SK-N-SH (cell line): ENCODE measurements at regions not wholly inside any gene's neighbourhood (a gene's known extent, or its start where the extent isn't known, plus 50 kb on each side); places are given as distances from the start of the nearest gene placed in this dataset.

ENCODE experiments used
- CTCF ChIA-PET: fragments of 300-600, 350-600 bp; formaldehyde crosslinking; extraction: SDS; loops from one replicate; lab custom pipeline; 2021; lab: Yijun Ruan, JAX
- POLR2A ChIA-PET: fragments of 350-600 bp; sonication (Branson Sonifier 250); formaldehyde crosslinking; extraction: SDS; loops from one replicate; lab custom pipeline; 2020; ENCODE audit warnings: antibody characterized with exemption, inconsistent platforms; lab: Yijun Ruan, JAX
- DNase-seq: peaks from one replicate; pipeline ENCODE4 v3.0.0; 2012
- H2AFZ ChIP-seq: fragments of 200-600 bp; sonication (generic); 2 replicates; pipeline ENCODE4 v1.8.1; 2016; ENCODE audit warnings: antibody characterized with exemption, mild to moderate bottlenecking, low read depth
- H3F3A ChIP-seq: fragments of 200-600 bp; sonication (generic); replicated peaks from 2 replicates; pipeline ENCODE3; 2016; ENCODE audit warnings: antibody characterized with exemption, mild to moderate bottlenecking; ENCODE audit not compliant: insufficient read depth
- H3K27ac ChIP-seq, 2 experiments: fragments of 200-500 bp in 1 of 2; fragments of 200-600 bp in 1 of 2; sonication (Bioruptor generic) in 1 of 2; sonication (generic), shearing (Covaris generic) in 1 of 2; 2 replicates each; pipeline versions ENCODE4 v1.5.1 to v1.6.1; 2014 to 2016; ENCODE audit warnings: low read depth in 2 of 2, inconsistent platforms in 1 of 2, low read length in 1 of 2, mild to moderate bottlenecking in 1 of 2, mixed read lengths in 1 of 2
- H3K27me3 ChIP-seq: fragments of 200-600 bp; sonication (generic), shearing (Covaris generic); 2 replicates; pipeline ENCODE4 v1.6.1; 2016; ENCODE audit warnings: mixed run types; ENCODE audit not compliant: insufficient read depth
- H3K36me3 ChIP-seq, 2 experiments: fragments of 200-500 bp in 1 of 2; fragments of 200-600 bp in 1 of 2; sonication (Bioruptor generic) in 1 of 2; sonication (generic) in 1 of 2; replicated peaks in 1 of 2; 2 replicates each; pipeline versions ENCODE3 to v1.5.1; 2014 to 2016; ENCODE audit warnings: low read length in 1 of 2, mild to moderate bottlenecking in 1 of 2; ENCODE audit not compliant: insufficient read depth in 2 of 2, control insufficient read depth in 1 of 2
- H3K4me1 ChIP-seq, 2 experiments: fragments of 200-500 bp in 1 of 2; fragments of 200-600 bp in 1 of 2; sonication (Bioruptor generic) in 1 of 2; sonication (generic), shearing (Covaris generic) in 1 of 2; 2 replicates each; pipeline versions ENCODE4 v1.5.1 to v1.6.1; 2014 to 2016; ENCODE audit warnings: low read depth in 1 of 2, low read length in 1 of 2, mixed run types in 1 of 2; ENCODE audit not compliant: insufficient read depth in 2 of 2, control insufficient read depth in 1 of 2
- H3K4me2 ChIP-seq: fragments of 200-600 bp; sonication (generic), shearing (Covaris generic); 2 replicates; pipeline ENCODE4 v1.6.1; 2017; ENCODE audit warnings: mixed run types
- H3K4me3 ChIP-seq, 2 experiments: fragments of 200-500 bp in 1 of 2; fragments of 200-600 bp in 1 of 2; sonication (Bioruptor generic) in 1 of 2; sonication (generic), shearing (Covaris generic) in 1 of 2; 2 replicates each; pipeline versions ENCODE4 v1.5.1 to v1.8.1; 2014 to 2016; ENCODE audit warnings: low read depth in 2 of 2, inconsistent platforms in 1 of 2, low read length in 1 of 2, mild to moderate bottlenecking in 1 of 2, mixed read lengths in 1 of 2, moderate library complexity in 1 of 2
- H3K79me2 ChIP-seq: fragments of 200-600 bp; sonication (generic); 2 replicates; pipeline ENCODE4 v1.8.1; 2017; ENCODE audit warnings: mild to moderate bottlenecking; ENCODE audit not compliant: insufficient read depth
- H3K9ac ChIP-seq: fragments of 200-600 bp; sonication (generic); 2 replicates; pipeline ENCODE4 v1.6.1; 2017; ENCODE audit warnings: mixed run types
- H3K9me2 ChIP-seq: fragments of 200-600 bp; sonication (generic); 2 replicates; pipeline ENCODE4 v1.6.1; 2017; ENCODE audit warnings: mixed run types
- H3K9me3 ChIP-seq: fragments of 200-600 bp; sonication (generic); 2 replicates; pipeline ENCODE4 v1.6.1; 2017; ENCODE audit warnings: mixed run types, mild to moderate bottlenecking, moderate library complexity
- H4K20me1 ChIP-seq: fragments of 200-600 bp; sonication (generic); 2 replicates; pipeline ENCODE4 v1.6.1; 2017; ENCODE audit warnings: mild to moderate bottlenecking, mixed run types; ENCODE audit not compliant: insufficient read depth
- CTCF ChIP-seq: fragments of 200-600 bp; sonication (generic); IDR thresholded peaks from 2 replicates; pipeline ENCODE4 v1.6.1; 2017; ENCODE audit warnings: antibody characterized with exemption, mild to moderate bottlenecking, moderate library complexity
- EP300 ChIP-seq, 2 experiments: IDR thresholded peaks; 2 replicates each; pipeline versions ENCODE4 v1.4.0 to v1.6.1; 2012; ENCODE audit warnings: borderline replicate concordance in 1 of 2, low read depth in 1 of 2, low read length in 1 of 2
- EZH2phosphoT487 ChIP-seq: fragments of 200-600 bp; sonication (generic); IDR thresholded peaks from 2 replicates; pipeline ENCODE4 v1.6.1; 2017; ENCODE audit warnings: low read depth, mixed run types, mild to moderate bottlenecking, antibody characterized with exemption, moderate library complexity, borderline replicate concordance
- GATA2 ChIP-seq: sonication (generic); formaldehyde crosslinking; IDR thresholded peaks from 2 replicates; pipeline ENCODE4 v1.5.0; 2020; ENCODE audit warnings: mild to moderate bottlenecking, missing genetic modification reagents
- JUND ChIP-seq: IDR thresholded peaks from 2 replicates; pipeline ENCODE4 v1.4.0; 2012
- MAX ChIP-seq: IDR thresholded peaks from 2 replicates; pipeline ENCODE4 v1.4.0; 2012; ENCODE audit warnings: low read depth
- MXI1 ChIP-seq: IDR thresholded peaks from 2 replicates; pipeline ENCODE4 v1.6.1; 2012; ENCODE audit warnings: mild to moderate bottlenecking, low read depth, low read length, improper control_type of control experiment
- RAD21 ChIP-seq: IDR thresholded peaks from 2 replicates; pipeline ENCODE4 v1.6.1; 2012; ENCODE audit warnings: mild to moderate bottlenecking, low read length
- RCOR1 ChIP-seq: fragments of 150-350 bp; IDR thresholded peaks from 2 replicates; pipeline ENCODE4 v1.6.1; 2017; ENCODE audit warnings: antibody characterized with exemption, low read length
- SIN3A ChIP-seq: IDR thresholded peaks from 2 replicates; pipeline ENCODE4 v1.6.1; 2012; ENCODE audit warnings: low read depth, mild to moderate bottlenecking, low read length, moderate library complexity, borderline replicate concordance
- TAF1 ChIP-seq: IDR thresholded peaks from 2 replicates; pipeline ENCODE4 v1.6.1; 2012; ENCODE audit warnings: low read depth, mild to moderate bottlenecking, low read length, moderate library complexity, borderline replicate concordance
- TEAD4 ChIP-seq: IDR thresholded peaks from 2 replicates; pipeline ENCODE4 v1.4.0; 2012; ENCODE audit warnings: mild to moderate bottlenecking, borderline replicate concordance; ENCODE audit not compliant: insufficient read depth
- USF1 ChIP-seq: IDR thresholded peaks from 2 replicates; pipeline ENCODE4 v1.4.0; 2012; ENCODE audit warnings: low read depth, borderline replicate concordance
- YY1 ChIP-seq: IDR thresholded peaks from 2 replicates; pipeline ENCODE4 v1.4.0; 2012; ENCODE audit warnings: low read depth, mild to moderate bottlenecking
- ZBTB33 ChIP-seq: IDR thresholded peaks from 2 replicates; pipeline ENCODE4 v1.4.0; 2012; ENCODE audit warnings: low read depth, borderline replicate concordance
- WGBS: methylation state at CpG from one replicate; pipeline ENCODE4 v1.1.6; 2017; ENCODE audit warnings: low lambda C conversion rate; 5-methylcytosine and 5-hydroxymethylcytosine counted together

- TF ChIP-seq RCOR1 = no peak
- no peak for TF ChIP-seq EP300 (IDR thresholded peaks at IDR 0.05; ENCODE audit: borderline replicate concordance in 1 of 2, low read depth in 1 of 2, low read length in 1 of 2)
These were observed 238.3 kb downstream of the MAN2A1 start (continued) for GRCh38 chr5:109928046-109928445.

- Histone ChIP-seq H3K9ac (no peak overlapping the region), H3K9me3 (no peaks in the 10 kb centered on the region), H3F3A (no peaks in the 10 kb centered on the region), H3K4me1 (peaks cover 0 to 3% of the 10 kb centered on the region in 2 experiments; a peak in 1 of 4 replicates), H3K27me3 (no peaks in the 10 kb centered on the region), H2AFZ (no peak overlapping the region), H3K9me2 (no peaks in the 10 kb centered on the region), H3K27ac (no peak overlapping the region), H3K4me2 (no peak overlapping the region), H3K79me2 (no peaks in the 10 kb centered on the region), H3K36me3 (no peaks in the 10 kb centered on the region), H4K20me1 (no peaks in the 10 kb centered on the region), H3K4me3 (no peak overlapping the region)
- WGBS = 61% methylated on average over 2 of the region's 2 CpGs
- no peak for DNase-seq
- TF ChIP-seq TAF1 (no peak), EZH2phosphoT487 (no peak), TEAD4 (no peak), ZBTB33 (no peak)
- POLR2A ChIA-PET = no interaction called here
- CTCF ChIA-PET = no interaction called here
These were observed 239.1 kb downstream of the MAN2A1 start for GRCh38 chr5:109928811-109929210.

- Histone ChIP-seq H3F3A (no peaks in the 10 kb centered on the region), H3K36me3 (no peaks in the 10 kb centered on the region), H3K9me2 (no peaks in the 10 kb centered on the region), H4K20me1 (no peaks in the 10 kb centered on the region), H3K4me1 (peaks cover 0 to 3% of the 10 kb centered on the region in 2 experiments; a peak in 1 of 4 replicates), H3K9me3 (no peaks in the 10 kb centered on the region), H3K9ac (no peak overlapping the region), H3K4me2 (no peak overlapping the region), H3K4me3 (no peak overlapping the region), H3K27ac (no peak overlapping the region), H3K79me2 (no peaks in the 10 kb centered on the region)
- 66% methylated on average over 4 of the region's 4 CpGs for WGBS
- POLR2A ChIA-PET = no interaction called here
- CTCF ChIA-PET = no interaction called here
- TF ChIP-seq SIN3A = no peak
- no peak for TF ChIP-seq MXI1
- TF ChIP-seq RAD21 = no peak
- TF ChIP-seq YY1 = no peak
- no peak for TF ChIP-seq MAX
- no peak for TF ChIP-seq USF1
- no peak for TF ChIP-seq RCOR1
- no peak for TF ChIP-seq TEAD4
- no peak for TF ChIP-seq EP300 (IDR thresholded peaks at IDR 0.05; ENCODE audit: borderline replicate concordance in 1 of 2, low read depth in 1 of 2, low read length in 1 of 2)
- no peak for TF ChIP-seq CTCF
- TF ChIP-seq GATA2 (CRISPR knock-in tag) = no peak
- no peak for TF ChIP-seq JUND
- TF ChIP-seq, all 33 proteins: peak for 0
- DNase-seq = no peak
- H3K27me3 ChIP-seq = no peaks in the 10 kb centered on the region
- H2AFZ ChIP-seq = no peak overlapping the region
These were observed 239.6 kb downstream of the MAN2A1 start for GRCh38 chr5:109929376-109929775.
